Vagina (tissue), 2 donors: ENCODE measurements at regions not wholly inside any gene's neighbourhood (a gene's known extent, or its start where the extent isn't known, plus 50 kb on each side); places are given as distances from the start of the nearest gene placed in this dataset.
"Not testable (repeated sequence)": the region's sequence is repeated elsewhere in the genome, so short reads cannot be mapped to it uniquely, and the experiment has no call there.

Source experiments
- POLR2A ChIP-seq, 2 donors: fragments of 450-650 bp; IDR thresholded peaks; one replicate each; pipeline ENCODE4 v1.6.1; 2017; ENCODE audit warnings: antibody characterized with exemption in 2 of 2, mild to moderate bottlenecking in 2 of 2, moderate library complexity in 2 of 2
- POLR2AphosphoS5 ChIP-seq, 2 donors: sonication (generic); formaldehyde crosslinking; IDR thresholded peaks; one replicate each; pipeline ENCODE4 v1.9.0; 2017; ENCODE audit warnings: antibody characterized with exemption in 2 of 2, mild to moderate bottlenecking in 2 of 2, low read depth in 1 of 2; ENCODE audit not compliant: insufficient read depth in 1 of 2
- TF ChIP-seq, protein P1 (sequence below), 3 experiments: fragments of 450-650 bp in 2 of 3; fragments of 200-600 bp in 1 of 3; sonication (generic) in 1 of 3; IDR thresholded peaks; one replicate each; pipeline ENCODE4 v1.5.1; 2017 to 2019; ENCODE audit warnings: antibody characterized with exemption in 3 of 3, mild to moderate bottlenecking in 2 of 3, moderate library complexity in 2 of 3

DNA sequence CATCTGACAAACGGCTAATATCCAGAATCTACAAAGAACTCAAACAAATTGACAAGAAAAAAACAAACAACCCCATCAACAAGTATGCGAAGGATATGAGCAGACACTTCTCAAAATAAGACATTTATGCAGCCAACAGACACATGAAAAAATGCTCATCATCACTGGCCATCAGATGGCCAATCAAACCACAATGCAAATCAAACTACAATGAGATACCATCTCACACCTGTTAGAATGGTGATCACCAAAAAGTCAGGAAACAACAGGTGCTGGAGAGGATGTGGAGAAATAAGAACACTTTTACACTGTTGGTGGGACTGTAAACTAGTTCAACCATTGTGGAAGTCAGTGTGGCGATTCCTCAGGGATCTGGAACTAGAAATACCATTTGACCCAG is 1282.2 kb upstream of the ADGRL4 start:
- TF ChIP-seq, protein P1, sequence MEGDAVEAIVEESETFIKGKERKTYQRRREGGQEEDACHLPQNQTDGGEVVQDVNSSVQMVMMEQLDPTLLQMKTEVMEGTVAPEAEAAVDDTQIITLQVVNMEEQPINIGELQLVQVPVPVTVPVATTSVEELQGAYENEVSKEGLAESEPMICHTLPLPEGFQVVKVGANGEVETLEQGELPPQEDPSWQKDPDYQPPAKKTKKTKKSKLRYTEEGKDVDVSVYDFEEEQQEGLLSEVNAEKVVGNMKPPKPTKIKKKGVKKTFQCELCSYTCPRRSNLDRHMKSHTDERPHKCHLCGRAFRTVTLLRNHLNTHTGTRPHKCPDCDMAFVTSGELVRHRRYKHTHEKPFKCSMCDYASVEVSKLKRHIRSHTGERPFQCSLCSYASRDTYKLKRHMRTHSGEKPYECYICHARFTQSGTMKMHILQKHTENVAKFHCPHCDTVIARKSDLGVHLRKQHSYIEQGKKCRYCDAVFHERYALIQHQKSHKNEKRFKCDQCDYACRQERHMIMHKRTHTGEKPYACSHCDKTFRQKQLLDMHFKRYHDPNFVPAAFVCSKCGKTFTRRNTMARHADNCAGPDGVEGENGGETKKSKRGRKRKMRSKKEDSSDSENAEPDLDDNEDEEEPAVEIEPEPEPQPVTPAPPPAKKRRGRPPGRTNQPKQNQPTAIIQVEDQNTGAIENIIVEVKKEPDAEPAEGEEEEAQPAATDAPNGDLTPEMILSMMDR (IDR thresholded peaks at IDR 0.05) = not testable (repeated sequence)
- TF ChIP-seq POLR2AphosphoS5 (IDR thresholded peaks at IDR 0.05; ENCODE audit: insufficient read depth in 1 of 2, low read depth in 1 of 2); POLR2A (IDR thresholded peaks at IDR 0.05): not testable (repeated sequence)
